ENCODE measurements at regions not wholly inside any gene's neighbourhood (a gene's known extent, or its start where the extent isn't known, plus 50 kb on each side); places are given as distances from the start of the nearest gene placed in this dataset.

- no peak for TF ChIP-seq POLR2A (IDR thresholded peaks at IDR 0.05; ENCODE audit: extremely low read depth, insufficient read length)
- TF ChIP-seq CTCF (IDR thresholded peaks at IDR 0.05; ENCODE audit: low read depth, low read length), result no peak
- TF ChIP-seq, protein P1, sequence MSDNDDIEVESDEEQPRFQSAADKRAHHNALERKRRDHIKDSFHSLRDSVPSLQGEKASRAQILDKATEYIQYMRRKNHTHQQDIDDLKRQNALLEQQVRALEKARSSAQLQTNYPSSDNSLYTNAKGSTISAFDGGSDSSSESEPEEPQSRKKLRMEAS (IDR thresholded peaks at IDR 0.05; ENCODE audit: low read depth, low read length), result no peak
- no peak for TF ChIP-seq MYC (IDR thresholded peaks at IDR 0.05; ENCODE audit: low read depth, low read length)
These were observed 252.9 kb downstream of the UACA start for GRCh38 chr15:70510433-70510832.
